MV-4-11 (cell line): ENCODE measurements at regions not wholly inside any gene's neighbourhood (a gene's known extent, or its start where the extent isn't known, plus 50 kb on each side); places are given as distances from the start of the nearest gene placed in this dataset.

Experiments used
- DNase-seq: peaks from one replicate; lab custom pipeline; 2025; lab: John Stamatoyannopoulos, UW

- peak; percentile 45 for DNase-seq
These were observed 184.4 kb downstream of the MRPL39 start for GRCh38 chr21:25422610-25423608.

- peak; percentile 80 for DNase-seq
These were observed 185.8 kb downstream of the MRPL39 start for GRCh38 chr21:25421321-25422028.

- DNase-seq = no peak
These were observed 186.4 kb downstream of the MRPL39 start for GRCh38 chr21:25420831-25421230.

- DNase-seq = no peak
These were observed 190.6 kb downstream of the MRPL39 start for GRCh38 chr21:25416669-25417068.

GRCh38 chr21:25412100-25412499, 195.2 kb downstream of the MRPL39 start:
- DNase-seq = no peak

- peak; percentile 25 for DNase-seq
These were observed 197.3 kb downstream of the MRPL39 start for GRCh38 chr21:25409978-25410377.

GRCh38 chr21:25408666-25409065, 198.6 kb downstream of the MRPL39 start:
- peak; percentile 71 for DNase-seq

GRCh38 chr21:25406887-25407579, 200.2 kb downstream of the MRPL39 start:
- DNase-seq = peak; percentile 51

GRCh38 chr21:25405984-25406383, 201.3 kb downstream of the MRPL39 start:
- DNase-seq = peak; percentile 83

- DNase-seq = peak; percentile 88
These were observed 204.9 kb downstream of the MRPL39 start for GRCh38 chr21:25402134-25402961.

GRCh38 chr21:25400427-25400826, 206.9 kb downstream of the MRPL39 start:
- no peak for DNase-seq

- peak; percentile 18 for DNase-seq
These were observed 208.7 kb downstream of the MRPL39 start for GRCh38 chr21:25398630-25399029.

- DNase-seq = peak; percentile 14
These were observed 211.1 kb downstream of the MRPL39 start for GRCh38 chr21:25396135-25396711.

GRCh38 chr21:25391777-25392176, 215.5 kb downstream of the MRPL39 start:
- DNase-seq = no peak

- DNase-seq = no peak
These were observed 216.6 kb downstream of the MRPL39 start for GRCh38 chr21:25390701-25391100.

GRCh38 chr21:25387665-25388064, 219.6 kb downstream of the MRPL39 start:
- DNase-seq = no peak

- DNase-seq = peak; percentile 49
These were observed 221.3 kb downstream of the MRPL39 start for GRCh38 chr21:25385911-25386474.

GRCh38 chr21:25385341-25385740, 221.9 kb downstream of the MRPL39 start:
- no peak for DNase-seq

- DNase-seq = no peak
These were observed 222.5 kb downstream of the MRPL39 start for GRCh38 chr21:25384782-25385181.

- DNase-seq = no peak
These were observed 223.7 kb downstream of the MRPL39 start for GRCh38 chr21:25383545-25383944.
